Uterus (tissue), 2 donors: ENCODE measurements at regions not wholly inside any gene's neighbourhood (a gene's known extent, or its start where the extent isn't known, plus 50 kb on each side); places are given as distances from the start of the nearest gene placed in this dataset.

ENCODE experiments used
- CTCF ChIP-seq, 4 experiments: fragments of 200-600 bp in 2 of 4; fragments of 450-650 bp in 2 of 4; sonication (generic) in 2 of 4; IDR thresholded peaks; one replicate each; pipeline ENCODE4 v1.5.1; 2016 to 2019; ENCODE audit warnings: antibody characterized with exemption in 4 of 4, mild to moderate bottlenecking in 2 of 4, moderate library complexity in 1 of 4
- POLR2A ChIP-seq, 2 donors: fragments of 450-650 bp; IDR thresholded peaks; one replicate each; pipeline ENCODE4 v1.6.1; 2016; ENCODE audit warnings: antibody characterized with exemption in 2 of 2, mild to moderate bottlenecking in 1 of 2, moderate library complexity in 1 of 2

GRCh38 chr2:234768608-234769196, 183.1 kb upstream of the SH3BP4 start:
- TF ChIP-seq POLR2A (IDR thresholded peaks at IDR 0.05) (no peak), CTCF (IDR thresholded peaks at IDR 0.05) (no peak)
